ENCODE measurements at regions not wholly inside any gene's neighbourhood (a gene's known extent, or its start where the extent isn't known, plus 50 kb on each side); places are given as distances from the start of the nearest gene placed in this dataset.
"Not testable (repeated sequence)": the region's sequence is repeated elsewhere in the genome, so short reads cannot be mapped to it uniquely, and the experiment has no call there.

- no peak for DNase-seq
Observed at GRCh38 chr11:104699981-104700380, 198.3 kb downstream of the CASP12 start.

GRCh38 chr11:104695065-104695463, 203.2 kb downstream of the CASP12 start:
- DNase-seq: peak; percentile 54

- peak; percentile 54 for DNase-seq
Observed at GRCh38 chr11:104694259-104695064, 203.8 kb downstream of the CASP12 start.

- DNase-seq: no peak
Observed at GRCh38 chr11:104692751-104693150, 205.5 kb downstream of the CASP12 start.

GRCh38 chr11:104691129-104691528, 207.1 kb downstream of the CASP12 start:
- no peak for DNase-seq

- DNase-seq: no peak
Observed at GRCh38 chr11:104690241-104690640, 208.0 kb downstream of the CASP12 start.

GRCh38 chr11:104688731-104689130, 209.5 kb downstream of the CASP12 start:
- DNase-seq: no peak

- no peak for DNase-seq
Observed at GRCh38 chr11:104682206-104682605, 216.1 kb downstream of the CASP12 start.

GRCh38 chr11:104679258-104679657, 219.0 kb downstream of the CASP12 start:
- DNase-seq: no peak

GRCh38 chr11:104678408-104678807, 219.9 kb downstream of the CASP12 start:
- DNase-seq: no peak

GRCh38 chr11:104677069-104677468, 221.2 kb downstream of the CASP12 start:
- not testable (repeated sequence) for DNase-seq

- DNase-seq: no peak
Observed at GRCh38 chr11:104672897-104673296, 225.4 kb downstream of the CASP12 start.

GRCh38 chr11:104668797-104669463, 229.3 kb downstream of the CASP12 start:
- peak; percentile 99 for DNase-seq

- no peak for DNase-seq
Observed at GRCh38 chr11:104666624-104667023, 231.6 kb downstream of the CASP12 start.

- DNase-seq: peak; percentile 100
Observed at GRCh38 chr11:104665641-104666040, 232.6 kb downstream of the CASP12 start.

- DNase-seq: no peak
Observed at GRCh38 chr11:104663190-104664140, 234.8 kb downstream of the CASP12 start.

- no peak for DNase-seq
Observed at GRCh38 chr11:104661901-104662300, 236.4 kb downstream of the CASP12 start.

- peak; percentile 83 for DNase-seq
Observed at GRCh38 chr11:104661471-104661870, 236.8 kb downstream of the CASP12 start.

- no peak for DNase-seq
Observed at GRCh38 chr11:104658177-104658576, 240.1 kb downstream of the CASP12 start.

- no peak for DNase-seq
Observed at GRCh38 chr11:104657083-104657482, 241.2 kb downstream of the CASP12 start.

- DNase-seq: no peak
Observed at GRCh38 chr11:104655066-104655465, 243.2 kb downstream of the CASP12 start.

GRCh38 chr11:104654181-104654813, 244.0 kb downstream of the CASP12 start:
- no peak for DNase-seq

GRCh38 chr11:104653407-104653806, 244.9 kb downstream of the CASP12 start:
- peak; percentile 95 for DNase-seq

Data from GF-D8 (cell line).